ENCODE measurements at regions not wholly inside any gene's neighbourhood (a gene's known extent, or its start where the extent isn't known, plus 50 kb on each side); places are given as distances from the start of the nearest gene placed in this dataset.

- ChIA-PET CTCF (interaction anchor here (0.8 to 1.6 kb wide), 2 partner anchors 13 to 30 kb away, joined by 3 to 4 read pairs; no protein-coding TSS in a partner anchor), POLR2A (no interaction called here)
- DNase-seq (ENCODE audit: extremely low spot score) = no peak
- TF ChIP-seq CTCF (IDR thresholded peaks at IDR 0.05; ENCODE audit: control extremely low read depth, extremely low read depth, low read depth, missing control alignments) = no peak
Measured at GRCh38 chr10:10498781-10499180, 518.9 kb upstream of the CELF2 start.

DNA sequence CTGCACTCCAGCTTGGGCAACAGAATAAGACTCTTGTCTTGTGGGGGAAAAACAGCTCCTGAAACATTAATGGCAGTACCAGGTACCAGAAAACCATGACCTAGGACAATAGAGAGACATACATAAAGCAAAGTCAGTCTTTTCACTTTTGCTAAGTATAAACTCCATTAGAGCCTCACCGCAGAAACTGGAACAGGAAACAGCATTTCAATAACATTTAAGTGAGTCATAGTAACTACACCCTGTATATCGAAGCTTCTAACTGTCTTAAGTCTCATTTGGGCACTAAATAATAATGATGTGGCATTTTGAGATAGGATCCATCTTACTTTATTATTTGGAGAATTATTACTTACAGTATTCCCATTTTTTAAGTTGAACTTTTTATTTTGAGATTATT, 517.8 kb upstream of the CELF2 start:
- CTCF ChIA-PET = interaction anchor here (1.2 to 1.6 kb wide), 2 partner anchors 15 to 29 kb away, joined by 4 read pairs; no protein-coding TSS in a partner anchor
- no peak for DNase-seq (ENCODE audit: extremely low spot score)
- POLR2A ChIA-PET = no interaction called here
- no peak for TF ChIP-seq CTCF (IDR thresholded peaks at IDR 0.05; ENCODE audit: control extremely low read depth, extremely low read depth, low read depth, missing control alignments)

GRCh38 chr10:10500937-10501336, 516.7 kb upstream of the CELF2 start:
- ChIA-PET CTCF (no interaction called here), POLR2A (no interaction called here)
- no peak for TF ChIP-seq CTCF (IDR thresholded peaks at IDR 0.05; ENCODE audit: control extremely low read depth, extremely low read depth, low read depth, missing control alignments)
- no peak for DNase-seq (ENCODE audit: extremely low spot score)

DNA sequence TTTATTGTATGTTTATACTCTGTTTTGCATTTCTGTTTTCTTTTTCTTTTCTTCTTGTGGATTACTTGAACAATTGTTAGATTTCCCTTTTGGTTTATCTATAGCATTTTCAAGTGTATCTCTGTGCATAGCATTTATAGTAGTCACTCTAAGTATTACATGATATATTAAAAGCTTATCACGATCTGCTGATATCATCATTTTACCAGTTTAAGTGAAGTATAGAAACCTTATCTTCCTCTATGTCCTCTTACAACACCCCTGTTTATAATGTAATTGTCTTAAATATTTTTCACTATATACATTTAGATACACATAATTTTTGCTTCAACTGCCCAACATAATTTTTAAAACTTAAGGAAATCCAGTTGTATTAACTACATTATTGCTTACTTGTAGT, 513.9 kb upstream of the CELF2 start:
- ChIA-PET CTCF (no interaction called here), POLR2A (no interaction called here)
- no peak for TF ChIP-seq CTCF (IDR thresholded peaks at IDR 0.05; ENCODE audit: control extremely low read depth, extremely low read depth, low read depth, missing control alignments)
- DNase-seq (ENCODE audit: extremely low spot score) = no peak

DNA sequence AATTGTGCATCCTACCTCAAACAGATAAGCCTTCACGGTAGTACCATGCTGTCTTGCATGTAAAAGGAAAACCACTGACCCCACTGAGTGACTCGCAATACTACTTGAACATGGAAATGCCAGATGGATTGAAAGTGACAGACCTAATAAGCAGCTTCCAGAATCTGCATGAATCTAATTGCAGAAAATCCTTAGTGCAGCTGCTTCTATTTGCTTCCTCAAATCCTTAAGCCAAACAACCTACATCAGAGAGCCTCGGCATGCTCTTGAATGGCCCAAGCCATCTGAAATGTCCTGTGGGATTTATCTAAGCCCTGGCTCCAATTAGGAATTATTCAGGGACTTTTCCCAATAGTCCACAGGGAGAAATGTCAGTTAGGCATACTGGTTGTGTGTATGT, 509.5 kb upstream of the CELF2 start:
- no peak for DNase-seq (ENCODE audit: extremely low spot score)
- POLR2A ChIA-PET = no interaction called here
- no peak for TF ChIP-seq CTCF (IDR thresholded peaks at IDR 0.05; ENCODE audit: control extremely low read depth, extremely low read depth, low read depth, missing control alignments)
- CTCF ChIA-PET = no interaction called here

DNA sequence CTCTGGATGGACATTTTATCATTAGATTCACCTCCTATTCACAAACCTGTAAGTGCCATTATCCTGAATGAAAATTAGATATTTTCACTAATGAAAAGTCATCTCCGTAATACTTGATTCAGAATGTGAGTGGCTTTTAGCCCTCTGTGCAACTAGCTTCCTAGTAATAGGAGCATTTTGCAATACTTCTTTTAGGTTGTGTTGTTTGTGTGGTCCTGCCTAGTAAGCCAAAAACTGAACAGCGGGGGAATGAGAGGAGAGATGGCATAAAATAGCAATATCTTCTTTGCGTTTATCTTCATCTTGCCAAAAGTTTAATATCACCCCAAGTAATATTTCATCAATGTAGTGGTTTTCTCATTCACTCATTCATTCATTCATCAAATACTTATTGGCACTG, 507.5 kb upstream of the CELF2 start:
- POLR2A ChIA-PET = no interaction called here

More for the DNA sequence above, 507.5 kb upstream of the CELF2 start:
- CTCF ChIA-PET = interaction anchor here (0.6 to 1.6 kb wide), 2 partner anchors 11 to 13 kb away, joined by 3 to 5 read pairs; no protein-coding TSS in a partner anchor
- no peak for DNase-seq (ENCODE audit: extremely low spot score)
- TF ChIP-seq CTCF (IDR thresholded peaks at IDR 0.05; ENCODE audit: control extremely low read depth, extremely low read depth, low read depth, missing control alignments) = no peak
